Thyroid gland (tissue), 4 donors: ENCODE measurements at regions not wholly inside any gene's neighbourhood (a gene's known extent, or its start where the extent isn't known, plus 50 kb on each side); places are given as distances from the start of the nearest gene placed in this dataset.

Experiments
- POLR2A ChIP-seq, 2 donors: fragments of 450-650 bp; IDR thresholded peaks; one replicate each; pipeline ENCODE4 v1.6.1; 2017; ENCODE audit warnings: antibody characterized with exemption in 2 of 2, mild to moderate bottlenecking in 2 of 2, moderate library complexity in 1 of 2
- TF ChIP-seq, protein P1 (sequence below), 6 experiments: fragments of 200-600 bp in 3 of 6; fragments of 450-650 bp in 3 of 6; sonication (generic) in 3 of 6; IDR thresholded peaks; one replicate each; pipeline ENCODE4 v1.5.1; 2016 to 2019; ENCODE audit warnings: antibody characterized with exemption in 6 of 6, mild to moderate bottlenecking in 2 of 6, inconsistent platforms in 1 of 6, moderate library complexity in 1 of 6

DNA sequence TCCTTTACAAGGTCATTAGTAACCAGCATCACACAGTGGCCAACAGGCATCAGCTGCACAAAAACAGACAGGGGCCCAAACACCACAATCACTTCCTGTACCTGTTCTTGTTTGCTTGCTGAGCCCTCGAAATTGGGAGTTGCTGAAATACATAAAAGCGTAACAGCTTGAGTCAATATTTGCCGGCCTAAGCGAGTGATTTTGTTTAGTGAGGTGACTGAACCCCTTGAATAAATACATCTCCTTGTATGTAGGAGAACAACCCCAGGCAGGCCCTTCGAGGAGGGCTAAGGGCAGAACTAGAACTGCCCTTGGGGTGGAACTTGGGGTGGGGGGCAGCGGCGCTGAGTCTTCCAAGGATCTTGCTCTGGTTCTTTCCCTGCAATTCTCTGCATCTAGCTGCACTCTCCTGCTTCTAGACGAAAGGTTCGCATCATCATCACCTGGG lies 502.5 kb downstream of the RASEF start:
- TF ChIP-seq, protein P1, sequence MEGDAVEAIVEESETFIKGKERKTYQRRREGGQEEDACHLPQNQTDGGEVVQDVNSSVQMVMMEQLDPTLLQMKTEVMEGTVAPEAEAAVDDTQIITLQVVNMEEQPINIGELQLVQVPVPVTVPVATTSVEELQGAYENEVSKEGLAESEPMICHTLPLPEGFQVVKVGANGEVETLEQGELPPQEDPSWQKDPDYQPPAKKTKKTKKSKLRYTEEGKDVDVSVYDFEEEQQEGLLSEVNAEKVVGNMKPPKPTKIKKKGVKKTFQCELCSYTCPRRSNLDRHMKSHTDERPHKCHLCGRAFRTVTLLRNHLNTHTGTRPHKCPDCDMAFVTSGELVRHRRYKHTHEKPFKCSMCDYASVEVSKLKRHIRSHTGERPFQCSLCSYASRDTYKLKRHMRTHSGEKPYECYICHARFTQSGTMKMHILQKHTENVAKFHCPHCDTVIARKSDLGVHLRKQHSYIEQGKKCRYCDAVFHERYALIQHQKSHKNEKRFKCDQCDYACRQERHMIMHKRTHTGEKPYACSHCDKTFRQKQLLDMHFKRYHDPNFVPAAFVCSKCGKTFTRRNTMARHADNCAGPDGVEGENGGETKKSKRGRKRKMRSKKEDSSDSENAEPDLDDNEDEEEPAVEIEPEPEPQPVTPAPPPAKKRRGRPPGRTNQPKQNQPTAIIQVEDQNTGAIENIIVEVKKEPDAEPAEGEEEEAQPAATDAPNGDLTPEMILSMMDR (IDR thresholded peaks at IDR 0.05) = no peak
- no peak for TF ChIP-seq POLR2A (IDR thresholded peaks at IDR 0.05)
